ENCODE measurements at regions not wholly inside any gene's neighbourhood (a gene's known extent, or its start where the extent isn't known, plus 50 kb on each side); places are given as distances from the start of the nearest gene placed in this dataset.

DNA sequence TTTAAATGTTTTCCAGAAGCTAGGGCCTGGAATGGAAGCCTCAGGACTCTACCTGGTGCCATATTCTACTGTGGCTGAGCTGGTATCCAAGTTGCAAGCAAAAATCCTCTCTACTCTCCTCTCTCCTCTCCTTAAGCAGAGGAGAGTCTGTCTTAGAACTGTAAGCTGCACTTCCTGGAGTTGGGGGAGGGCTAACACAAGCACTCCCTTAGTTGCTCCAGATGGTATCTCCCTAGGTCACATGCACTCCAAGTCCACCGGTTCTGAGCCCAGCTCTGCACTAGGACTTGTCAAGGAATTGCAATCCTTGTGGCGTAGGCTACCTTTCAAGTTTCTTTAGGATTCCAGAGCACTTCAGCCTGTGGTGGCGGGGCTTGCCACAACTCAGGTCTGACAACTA lies 513.9 kb upstream of the RGMB start:
- Histone ChIP-seq H3K4me3 (ENCODE audit: insufficient read depth, low read depth, low read length) (no peak overlapping the region), H3K27me3 (ENCODE audit: control insufficient read depth, insufficient read depth, low read length) (no peaks in the 10 kb centered on the region), H3K36me3 (replicated peaks; ENCODE audit: control insufficient read depth, insufficient read depth, low read length) (no peaks in the 10 kb centered on the region)
- no peak for DNase-seq

DNA sequence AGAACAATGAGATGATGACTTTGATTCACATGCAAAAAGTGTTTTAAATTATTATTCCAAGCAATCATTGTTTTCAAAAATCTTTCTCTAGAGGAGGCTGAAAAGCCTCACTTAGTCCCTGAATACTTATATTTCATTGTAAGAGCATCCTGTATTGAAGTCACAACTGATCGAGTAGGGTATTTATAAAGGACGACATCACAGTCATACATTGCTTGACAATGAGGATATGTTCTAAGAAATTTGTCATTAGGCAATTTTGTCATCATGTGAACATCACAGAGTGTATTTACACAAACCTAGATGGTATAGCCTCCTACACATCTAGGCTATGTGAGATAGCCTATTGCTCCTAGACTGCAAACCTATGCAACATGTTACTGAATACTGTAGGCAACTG lies 510.4 kb upstream of the RGMB start:
- no peak overlapping the region for H3K4me3 ChIP-seq (ENCODE audit: insufficient read depth, low read depth, low read length)

GRCh38 chr5:98268162-98268860 lies 505.2 kb upstream of the RGMB start:
- no peaks in the 10 kb centered on the region for H3K36me3 ChIP-seq (replicated peaks; ENCODE audit: control insufficient read depth, insufficient read depth, low read length)
- DNase-seq, result no peak
- H3K27me3 ChIP-seq (ENCODE audit: control insufficient read depth, insufficient read depth, low read length), result no peaks in the 10 kb centered on the region
- no peak overlapping the region for H3K4me3 ChIP-seq (ENCODE audit: insufficient read depth, low read depth, low read length)

More for the DNA sequence above, 510.4 kb upstream of the RGMB start:
- no peak for DNase-seq
- H3K36me3 ChIP-seq (replicated peaks; ENCODE audit: control insufficient read depth, insufficient read depth, low read length), result no peaks in the 10 kb centered on the region
- no peaks in the 10 kb centered on the region for H3K27me3 ChIP-seq (ENCODE audit: control insufficient read depth, insufficient read depth, low read length)

GRCh38 chr5:98275980-98276379 lies 497.5 kb upstream of the RGMB start:
- Histone ChIP-seq H3K4me3 (ENCODE audit: insufficient read depth, low read depth, low read length) (no peak overlapping the region), H3K36me3 (replicated peaks; ENCODE audit: control insufficient read depth, insufficient read depth, low read length) (no peaks in the 10 kb centered on the region), H3K27me3 (ENCODE audit: control insufficient read depth, insufficient read depth, low read length) (no peaks in the 10 kb centered on the region)
- no peak for DNase-seq

GRCh38 chr5:98282521-98282920 lies 490.9 kb upstream of the RGMB start:
- Histone ChIP-seq H3K36me3 (replicated peaks; ENCODE audit: control insufficient read depth, insufficient read depth, low read length) (no peaks in the 10 kb centered on the region), H3K4me3 (ENCODE audit: insufficient read depth, low read depth, low read length) (no peak overlapping the region), H3K27me3 (ENCODE audit: control insufficient read depth, insufficient read depth, low read length) (no peaks in the 10 kb centered on the region)
- DNase-seq, result no peak

GRCh38 chr5:98292496-98292895 lies 481.0 kb upstream of the RGMB start:
- no peak overlapping the region for H3K4me3 ChIP-seq (ENCODE audit: insufficient read depth, low read depth, low read length)
- DNase-seq, result no peak
- no peaks in the 10 kb centered on the region for H3K36me3 ChIP-seq (replicated peaks; ENCODE audit: control insufficient read depth, insufficient read depth, low read length)
- no peaks in the 10 kb centered on the region for H3K27me3 ChIP-seq (ENCODE audit: control insufficient read depth, insufficient read depth, low read length)

GRCh38 chr5:98296426-98296825 lies 477.0 kb upstream of the RGMB start:
- no peak for DNase-seq
- Histone ChIP-seq H3K4me3 (ENCODE audit: insufficient read depth, low read depth, low read length) (no peak overlapping the region), H3K36me3 (replicated peaks; ENCODE audit: control insufficient read depth, insufficient read depth, low read length) (no peaks in the 10 kb centered on the region), H3K27me3 (ENCODE audit: control insufficient read depth, insufficient read depth, low read length) (no peaks in the 10 kb centered on the region)

GRCh38 chr5:98299435-98299834 lies 474.0 kb upstream of the RGMB start:
- no peak for DNase-seq
- H3K36me3 ChIP-seq (replicated peaks; ENCODE audit: control insufficient read depth, insufficient read depth, low read length), result no peaks in the 10 kb centered on the region
- H3K4me3 ChIP-seq (ENCODE audit: insufficient read depth, low read depth, low read length), result no peak overlapping the region
- no peaks in the 10 kb centered on the region for H3K27me3 ChIP-seq (ENCODE audit: control insufficient read depth, insufficient read depth, low read length)

DNA sequence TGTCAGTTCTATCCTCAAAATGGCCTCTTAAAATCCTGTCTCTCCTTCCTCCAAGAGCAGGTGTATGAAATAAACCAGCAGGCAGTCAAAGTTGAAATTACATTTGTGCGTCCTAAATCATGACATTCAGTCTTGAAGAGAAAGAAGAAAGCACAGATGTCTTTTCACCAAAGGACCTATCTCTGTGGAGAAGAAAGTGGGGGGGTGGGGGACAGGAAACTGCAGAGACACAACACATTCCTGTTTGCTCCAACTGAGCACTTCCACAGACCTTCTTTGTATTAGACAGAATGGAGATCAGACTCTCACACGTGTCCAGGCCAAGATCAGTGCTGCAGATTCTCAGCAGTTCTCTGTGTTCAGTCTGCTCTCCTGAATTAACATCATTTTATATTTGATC lies 471.9 kb upstream of the RGMB start:
- Histone ChIP-seq H3K27me3 (ENCODE audit: control insufficient read depth, insufficient read depth, low read length) (no peaks in the 10 kb centered on the region), H3K36me3 (replicated peaks; ENCODE audit: control insufficient read depth, insufficient read depth, low read length) (no peaks in the 10 kb centered on the region), H3K4me3 (ENCODE audit: insufficient read depth, low read depth, low read length) (no peak overlapping the region)
- DNase-seq, result no peak

GRCh38 chr5:98307811-98308210 lies 465.7 kb upstream of the RGMB start:
- no peak for DNase-seq
- no peak overlapping the region for H3K4me3 ChIP-seq (ENCODE audit: insufficient read depth, low read depth, low read length)
- H3K27me3 ChIP-seq (ENCODE audit: control insufficient read depth, insufficient read depth, low read length), result no peaks in the 10 kb centered on the region
- no peaks in the 10 kb centered on the region for H3K36me3 ChIP-seq (replicated peaks; ENCODE audit: control insufficient read depth, insufficient read depth, low read length)

DNA sequence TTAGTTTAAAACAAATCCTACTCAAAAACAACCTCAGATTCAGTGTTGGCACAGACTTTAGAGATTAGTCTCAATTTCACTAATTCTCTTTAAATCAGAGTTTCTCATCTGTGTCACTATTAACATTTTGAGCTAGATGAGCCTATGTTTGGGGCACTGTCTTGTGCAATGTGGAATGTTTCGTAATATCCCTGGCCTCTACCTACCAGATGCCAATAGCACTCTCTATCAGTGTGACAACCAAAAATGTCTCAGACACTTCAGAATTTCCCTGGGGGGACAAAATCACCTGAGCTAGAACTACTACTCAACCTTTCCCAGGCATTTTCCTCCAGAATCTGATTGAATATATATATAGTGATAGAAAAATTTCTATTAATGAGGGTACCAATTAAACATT lies 465.2 kb upstream of the RGMB start:
- Histone ChIP-seq H3K27me3 (ENCODE audit: control insufficient read depth, insufficient read depth, low read length) (no peaks in the 10 kb centered on the region), H3K36me3 (replicated peaks; ENCODE audit: control insufficient read depth, insufficient read depth, low read length) (no peaks in the 10 kb centered on the region), H3K4me3 (ENCODE audit: insufficient read depth, low read depth, low read length) (no peak overlapping the region)
- no peak for DNase-seq

GRCh38 chr5:98308960-98309359 lies 464.5 kb upstream of the RGMB start:
- Histone ChIP-seq H3K4me3 (ENCODE audit: insufficient read depth, low read depth, low read length) (no peak overlapping the region), H3K27me3 (ENCODE audit: control insufficient read depth, insufficient read depth, low read length) (no peaks in the 10 kb centered on the region), H3K36me3 (replicated peaks; ENCODE audit: control insufficient read depth, insufficient read depth, low read length) (no peaks in the 10 kb centered on the region)
- DNase-seq, result no peak

DNA sequence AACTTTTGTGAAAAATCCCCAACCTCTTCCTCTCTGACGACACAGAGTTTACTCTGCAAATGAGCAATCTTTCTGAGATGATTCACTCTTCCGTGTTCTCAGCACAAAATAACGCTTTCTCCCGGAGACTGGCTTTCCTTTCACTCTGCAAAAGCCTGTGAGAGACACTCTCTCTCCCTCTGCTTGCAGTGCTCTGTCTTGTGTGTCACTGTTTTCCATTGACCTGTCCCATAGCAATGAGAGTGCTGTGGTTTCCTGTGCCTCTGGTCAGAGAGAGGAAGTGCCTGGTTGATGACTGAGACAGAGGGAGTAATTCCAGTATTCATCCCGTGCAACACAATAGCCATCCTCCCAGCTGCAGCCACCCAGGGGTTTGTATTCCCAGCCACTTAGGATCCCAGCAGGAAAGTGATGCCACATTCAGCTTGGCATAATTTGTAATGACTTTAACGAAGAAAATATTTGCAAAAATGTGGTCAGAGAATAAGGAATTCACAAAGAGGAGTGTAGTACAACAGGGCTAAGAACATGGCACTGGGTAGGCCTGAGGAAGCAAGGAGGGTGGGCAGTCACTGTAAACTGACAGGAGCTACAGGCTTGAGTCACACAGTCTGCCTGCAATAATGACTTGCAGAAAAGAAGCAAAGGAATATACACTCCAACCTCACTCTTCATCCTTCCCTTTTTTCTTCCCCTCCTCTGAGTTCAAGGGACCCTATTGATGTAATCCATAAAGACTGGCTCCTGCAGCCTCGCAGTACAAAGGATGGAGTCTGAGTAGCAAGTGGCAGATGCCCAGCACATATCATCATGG lies 463.5 kb upstream of the RGMB start:
- Histone ChIP-seq H3K27me3 (ENCODE audit: control insufficient read depth, insufficient read depth, low read length) (no peaks in the 10 kb centered on the region), H3K36me3 (replicated peaks; ENCODE audit: control insufficient read depth, insufficient read depth, low read length) (no peaks in the 10 kb centered on the region), H3K4me3 (ENCODE audit: insufficient read depth, low read depth, low read length) (no peak overlapping the region)
- DNase-seq, result peak; percentile 7

DNA sequence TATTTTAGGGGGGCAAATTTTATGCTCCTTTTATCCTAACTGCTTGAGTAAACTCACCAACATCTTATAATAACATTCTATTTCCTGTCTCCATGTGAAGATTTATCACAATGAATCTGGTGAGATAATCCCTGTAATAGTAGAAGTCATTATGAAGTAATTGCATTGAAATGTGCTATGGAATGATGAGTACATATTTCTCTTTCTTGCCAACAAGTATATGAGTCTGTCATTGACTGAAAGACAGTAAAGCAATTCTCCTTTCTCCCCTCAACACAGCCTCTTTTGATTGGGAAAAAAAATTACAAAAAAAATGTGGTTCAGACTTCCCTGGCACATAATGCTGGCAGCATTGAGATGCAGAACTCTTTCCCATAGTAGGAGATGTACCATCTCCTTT lies 459.2 kb upstream of the RGMB start:
- Histone ChIP-seq H3K4me3 (ENCODE audit: insufficient read depth, low read depth, low read length) (no peak overlapping the region), H3K36me3 (replicated peaks; ENCODE audit: control insufficient read depth, insufficient read depth, low read length) (no peaks in the 10 kb centered on the region), H3K27me3 (ENCODE audit: control insufficient read depth, insufficient read depth, low read length) (no peaks in the 10 kb centered on the region)
- no peak for DNase-seq

GRCh38 chr5:98318386-98318785 lies 455.1 kb upstream of the RGMB start:
- no peaks in the 10 kb centered on the region for H3K27me3 ChIP-seq (ENCODE audit: control insufficient read depth, insufficient read depth, low read length)
- no peaks in the 10 kb centered on the region for H3K36me3 ChIP-seq (replicated peaks; ENCODE audit: control insufficient read depth, insufficient read depth, low read length)
- no peak for DNase-seq
- H3K4me3 ChIP-seq (ENCODE audit: insufficient read depth, low read depth, low read length), result no peak overlapping the region

Data from H7 (cell line).